GM23338 (cell line): ENCODE measurements at regions not wholly inside any gene's neighbourhood (a gene's known extent, or its start where the extent isn't known, plus 50 kb on each side); places are given as distances from the start of the nearest gene placed in this dataset.

Experiments
- CREB1 ChIP-seq: fragments of 250-450 bp; sonication (Bioruptor Pico); IDR thresholded peaks from 2 replicates; pipeline ENCODE4 v1.5.0; 2020; ENCODE audit warnings: low read depth, mild to moderate bottlenecking, moderate library complexity
- CTCF ChIP-seq, 2 experiments: fragments of 200-600 bp in 1 of 2; sonication (generic) in 1 of 2; conservative IDR thresholded peaks; 2 replicates each; pipeline versions ENCODE4 v1.5.1 to v1.6.1; 2016 to 2017; ENCODE audit warnings: antibody characterized with exemption in 2 of 2, low read depth in 2 of 2, mild to moderate bottlenecking in 2 of 2, moderate library complexity in 1 of 2
- ETS1 ChIP-seq: IDR thresholded peaks from 2 replicates; pipeline ENCODE4 v1.6.1; 2016; ENCODE audit warnings: antibody characterized with exemption
- EZH2 ChIP-seq: fragments of 200-600 bp; sonication (generic); IDR thresholded peaks from one replicate; pipeline ENCODE4 v1.8.0; 2017; ENCODE audit warnings: antibody characterized with exemption, mild to moderate bottlenecking, low read depth; ENCODE audit not compliant: unreplicated experiment
- EZH2phosphoT487 ChIP-seq: fragments of 200-600 bp; sonication (generic); IDR thresholded peaks from one replicate; pipeline ENCODE4 v1.8.1; 2018; ENCODE audit warnings: antibody characterized with exemption; ENCODE audit not compliant: unreplicated experiment
- JUNB ChIP-seq: IDR thresholded peaks from one replicate; pipeline ENCODE4 v1.6.1; 2016; ENCODE audit warnings: antibody characterized with exemption; ENCODE audit not compliant: unreplicated experiment
- NANOG ChIP-seq: IDR thresholded peaks from 2 replicates; pipeline ENCODE4 v1.6.1; 2016; ENCODE audit warnings: antibody characterized with exemption, borderline replicate concordance
- POLR2AphosphoS5 ChIP-seq: IDR thresholded peaks from 2 replicates; pipeline ENCODE4 v1.6.1; 2016; ENCODE audit warnings: antibody characterized with exemption, low read depth
- REST ChIP-seq: IDR thresholded peaks from one replicate; pipeline ENCODE4 v1.6.1; 2018; ENCODE audit warnings: antibody characterized with exemption; ENCODE audit not compliant: unreplicated experiment
- STAT1 ChIP-seq: IDR thresholded peaks from one replicate; pipeline ENCODE4 v1.6.1; 2016; ENCODE audit warnings: antibody characterized with exemption; ENCODE audit not compliant: unreplicated experiment
- ZNF114 ChIP-seq: fragments of 250-450 bp; sonication (Bioruptor Pico); IDR thresholded peaks from 2 replicates; pipeline ENCODE4 v1.5.0; 2020; ENCODE audit warnings: mild to moderate bottlenecking, moderate library complexity
- ZNF331 ChIP-seq: fragments of 250-450 bp; sonication (Bioruptor Pico); IDR thresholded peaks from 2 replicates; pipeline ENCODE4 v1.5.0; 2020; ENCODE audit warnings: low read depth, mild to moderate bottlenecking, moderate library complexity

GRCh38 chr12:39036105-39036504 is 130.7 kb upstream of the CPNE8 start:
- no peak for TF ChIP-seq CTCF (conservative IDR thresholded peaks at IDR 0.05; ENCODE audit: low read depth in 2 of 2)
- TF ChIP-seq EZH2: no peak
- no peak for TF ChIP-seq POLR2AphosphoS5
- no peak for TF ChIP-seq EZH2phosphoT487
- TF ChIP-seq ETS1: no peak
- TF ChIP-seq REST: no peak
- TF ChIP-seq ZNF114 (CRISPR knock-in tag): no peak
- no peak for TF ChIP-seq CREB1
- TF ChIP-seq JUNB: no peak
- no peak for TF ChIP-seq ZNF331 (CRISPR knock-in tag)
- TF ChIP-seq NANOG: no peak
- TF ChIP-seq STAT1: no peak
